ENCODE measurements at regions not wholly inside any gene's neighbourhood (a gene's known extent, or its start where the extent isn't known, plus 50 kb on each side); places are given as distances from the start of the nearest gene placed in this dataset.

DNA sequence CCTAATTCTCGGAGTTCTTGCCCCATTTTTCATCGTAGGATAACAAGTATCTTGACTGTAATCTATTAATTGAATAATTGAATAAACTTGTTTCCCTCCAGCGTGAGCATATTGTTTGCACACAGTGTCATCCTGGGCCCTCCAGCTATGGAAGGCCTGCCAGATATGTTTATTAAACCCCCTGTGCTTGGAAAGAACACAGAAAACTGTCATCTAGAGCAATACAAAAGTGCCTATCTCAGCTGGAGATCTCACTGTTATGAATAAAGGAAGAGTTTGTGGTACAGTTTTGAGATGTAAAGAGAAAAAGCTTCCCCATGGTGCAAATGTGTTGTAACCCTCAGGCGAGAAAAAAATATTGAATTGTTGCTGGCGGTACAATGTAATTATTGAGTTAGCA is 405.9 kb downstream of the SOX2 start:
- TF ChIP-seq CTCF (conservative IDR thresholded peaks at IDR 0.05; ENCODE audit: low read length) (no peak), EZH2phosphoT487 (IDR thresholded peaks at IDR 0.05; ENCODE audit: borderline replicate concordance, low read depth, low read length) (no peak)
